ENCODE measurements at regions not wholly inside any gene's neighbourhood (a gene's known extent, or its start where the extent isn't known, plus 50 kb on each side); places are given as distances from the start of the nearest gene placed in this dataset.
"Not testable (repeated sequence)": the region's sequence is repeated elsewhere in the genome, so short reads cannot be mapped to it uniquely, and the experiment has no call there.

DNA sequence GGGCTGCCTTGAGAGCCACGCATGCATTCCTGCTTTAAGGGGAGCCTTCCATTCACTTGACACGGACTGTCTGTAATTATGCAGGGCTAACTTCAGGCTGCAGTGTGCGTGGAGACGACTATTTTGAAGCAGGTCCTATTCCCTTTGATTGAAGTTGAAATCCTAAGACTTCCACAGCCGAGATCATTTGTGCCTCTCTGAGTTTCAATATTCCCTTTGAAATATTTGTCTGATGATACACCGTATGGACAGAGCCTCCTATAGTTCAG, 585.2 kb downstream of the TTLL7 start:
- DNase-seq (ENCODE audit: low read depth in 4 of 4, low spot score in 3 of 4), result not testable (repeated sequence)

DNA sequence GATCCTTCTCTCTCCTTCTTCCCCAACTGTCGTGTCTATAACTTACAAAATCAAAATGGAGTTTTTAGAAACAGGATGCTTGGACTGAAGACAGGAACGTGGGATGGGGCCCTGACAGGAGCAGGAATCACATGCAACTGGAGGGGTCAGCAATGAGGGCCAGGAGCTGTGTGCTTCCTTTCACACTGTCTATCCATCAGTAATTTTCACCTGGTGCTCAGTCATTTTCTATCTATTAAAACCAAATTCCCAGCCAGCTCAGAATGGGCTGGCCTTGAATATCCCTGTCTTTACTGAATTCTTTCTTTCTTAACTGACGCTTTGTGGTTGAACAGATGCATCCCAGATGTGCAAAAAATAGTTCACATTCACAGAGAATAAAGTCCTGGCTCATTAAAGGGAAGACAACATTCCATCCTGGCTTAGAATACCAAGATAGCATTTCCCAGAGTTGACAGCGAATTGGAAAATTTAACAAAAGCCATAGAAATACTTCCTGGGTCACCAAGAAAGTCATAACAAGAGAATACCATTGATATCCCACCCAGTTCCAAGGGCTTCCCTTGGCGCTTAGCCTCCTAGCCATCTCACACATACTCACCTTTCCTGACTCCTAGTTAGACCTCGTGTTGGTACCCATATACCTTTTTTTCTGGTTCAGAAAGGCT, 588.1 kb downstream of the TTLL7 start:
- DNase-seq (ENCODE audit: low read depth in 4 of 4, low spot score in 3 of 4), result not testable (repeated sequence)

DNA sequence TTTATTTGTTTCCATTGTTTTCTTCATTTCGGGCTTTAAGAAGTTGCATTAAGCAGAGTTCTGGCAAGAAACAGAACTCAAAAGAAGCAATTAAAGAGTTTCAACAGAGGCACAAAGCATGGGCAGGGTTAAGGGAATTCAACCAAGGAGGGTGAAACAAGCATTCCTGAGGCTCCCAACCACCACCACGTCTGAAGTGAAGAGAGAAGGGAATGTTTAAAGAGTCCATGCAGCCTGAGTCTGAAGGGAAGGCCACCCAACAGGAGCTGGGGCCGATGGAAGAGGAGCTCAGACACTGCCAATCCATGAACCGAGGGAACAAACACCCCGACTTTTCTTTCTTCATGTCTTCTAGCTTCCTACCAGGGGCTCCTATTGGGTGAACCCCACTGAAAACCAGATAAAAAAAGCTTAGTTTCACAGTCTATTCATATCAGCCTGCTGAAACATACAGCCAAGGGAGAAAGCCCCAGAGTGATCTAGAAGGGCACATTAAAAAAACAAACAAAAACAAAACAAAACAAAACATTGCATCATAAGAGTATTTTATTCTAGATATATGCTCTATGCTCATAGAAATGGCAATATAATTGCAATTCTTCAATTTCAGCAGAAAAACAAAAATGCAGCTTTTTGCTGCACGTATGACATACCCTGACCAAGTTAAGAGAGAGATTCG, 592.1 kb downstream of the TTLL7 start:
- DNase-seq (ENCODE audit: low read depth in 4 of 4, low spot score in 3 of 4), result not testable (repeated sequence)

DNA sequence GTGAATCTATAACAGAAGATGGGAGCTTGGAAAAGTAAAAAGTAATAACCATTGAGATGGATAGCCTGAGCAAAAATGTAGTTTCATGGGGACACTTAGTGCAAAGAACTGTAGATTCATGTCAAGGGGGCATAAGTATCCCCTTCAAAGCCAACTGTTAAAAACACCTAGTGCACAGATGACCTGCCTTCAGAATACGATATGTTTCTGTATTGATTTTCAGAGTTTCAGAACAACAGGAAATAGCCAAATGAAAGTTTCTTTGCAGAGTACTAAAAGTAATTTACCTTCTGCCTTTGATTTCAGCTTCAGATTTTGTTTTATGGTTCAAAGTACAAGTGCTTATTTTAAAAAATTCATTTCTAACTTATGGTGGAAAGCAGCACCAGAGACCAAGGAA, 593.1 kb downstream of the TTLL7 start:
- DNase-seq (ENCODE audit: low read depth in 4 of 4, low spot score in 3 of 4), result not testable (repeated sequence)

DNA sequence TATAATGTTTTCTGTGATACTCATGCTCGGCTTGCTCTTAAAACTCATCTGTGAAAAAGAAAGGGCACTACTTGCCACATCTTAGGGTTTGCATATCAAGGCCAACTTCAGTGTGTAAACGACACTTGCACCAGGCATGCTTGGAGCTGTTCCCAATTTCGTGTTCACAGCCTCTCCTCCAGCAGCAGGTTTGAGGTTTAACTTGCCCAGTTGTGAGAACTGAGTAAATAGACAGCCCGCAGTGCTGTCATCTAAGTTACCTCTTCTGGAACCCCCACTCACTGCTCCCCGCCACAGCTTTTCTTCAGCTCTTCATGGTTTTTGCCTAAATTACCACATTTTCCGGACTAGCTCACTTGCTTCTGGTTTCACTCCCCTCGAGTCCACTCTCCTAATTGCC, 595.4 kb downstream of the TTLL7 start:
- DNase-seq (ENCODE audit: low read depth in 4 of 4, low spot score in 3 of 4), result not testable (repeated sequence)

DNA sequence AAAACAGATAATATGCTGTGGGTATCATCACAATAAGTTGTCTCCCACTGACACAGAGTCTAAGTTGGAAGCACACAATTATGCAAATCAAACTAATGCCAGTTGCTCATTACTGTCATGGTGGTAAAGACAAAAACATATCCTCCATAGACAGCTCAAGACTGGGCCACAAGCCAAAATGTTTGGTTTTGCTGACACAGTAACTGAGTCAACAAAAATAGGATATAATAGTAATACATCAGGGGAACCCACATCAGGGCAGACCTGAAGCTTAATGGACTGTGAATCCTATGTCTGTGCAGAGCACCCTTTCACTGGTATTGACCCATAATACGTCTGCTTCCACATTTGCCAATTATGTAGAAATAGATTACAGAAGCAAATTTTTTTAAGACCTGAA, 597.8 kb downstream of the TTLL7 start:
- not testable (repeated sequence) for DNase-seq (ENCODE audit: low read depth in 4 of 4, low spot score in 3 of 4)

DNA sequence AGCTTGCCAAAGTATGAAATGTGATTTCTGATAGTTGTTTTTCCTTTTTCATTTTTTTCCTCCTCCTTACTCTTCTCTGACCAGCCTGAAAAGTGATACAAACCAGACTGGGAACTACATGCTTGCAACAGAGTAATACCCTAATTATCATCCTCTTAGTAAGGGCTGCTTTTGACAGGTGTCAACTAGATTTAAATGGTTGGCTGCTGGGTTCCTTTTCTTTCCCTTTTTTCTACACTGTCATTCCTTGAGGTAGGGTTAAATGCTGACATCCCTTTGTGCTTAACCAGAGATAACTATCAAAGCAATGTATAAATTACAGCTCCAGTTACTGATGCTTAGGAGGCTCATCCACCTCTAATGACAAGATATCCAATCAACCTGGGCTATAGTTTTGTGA, 598.8 kb downstream of the TTLL7 start:
- DNase-seq (ENCODE audit: low read depth in 4 of 4, low spot score in 3 of 4), result not testable (repeated sequence)

DNA sequence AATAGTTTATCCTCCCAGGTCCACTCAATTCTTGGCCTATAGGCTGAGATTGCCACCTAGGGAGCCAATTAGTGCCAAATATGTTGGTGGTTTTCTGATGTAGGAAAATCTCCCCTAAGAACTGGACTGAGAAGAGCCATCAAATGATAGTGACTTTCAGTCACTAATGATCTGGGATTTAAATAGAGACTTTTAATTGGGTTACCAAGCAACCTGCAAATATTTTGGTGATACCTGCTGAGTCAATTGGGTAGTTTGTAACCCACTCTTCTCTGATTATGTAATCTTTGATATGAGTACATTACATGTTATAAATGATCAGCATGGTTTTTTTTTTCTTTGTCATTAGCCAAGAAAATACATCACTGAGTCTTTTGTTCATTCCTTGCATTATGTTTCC, 600.8 kb downstream of the TTLL7 start:
- not testable (repeated sequence) for DNase-seq (ENCODE audit: low read depth in 4 of 4, low spot score in 3 of 4)

DNA sequence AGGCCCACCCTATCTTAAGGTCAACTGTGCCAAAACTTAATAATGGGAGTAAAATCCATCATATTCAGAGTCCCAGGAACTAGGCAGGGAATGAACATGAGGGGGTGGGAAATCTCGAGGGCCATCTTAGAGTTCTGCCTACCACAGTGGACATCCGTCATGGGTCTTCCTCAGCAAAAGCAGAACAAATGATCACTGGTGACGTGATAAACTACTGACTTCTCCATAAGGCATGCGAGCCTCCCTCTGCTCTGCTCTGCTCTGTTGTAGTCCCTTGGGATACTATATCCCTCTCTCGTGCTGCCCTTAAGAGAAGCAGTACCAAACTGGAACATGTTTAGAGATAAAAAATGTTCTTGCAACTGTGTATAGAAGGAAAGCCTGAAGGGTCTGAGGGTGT, 603.8 kb downstream of the TTLL7 start:
- not testable (repeated sequence) for DNase-seq (ENCODE audit: low read depth in 4 of 4, low spot score in 3 of 4)

DNA sequence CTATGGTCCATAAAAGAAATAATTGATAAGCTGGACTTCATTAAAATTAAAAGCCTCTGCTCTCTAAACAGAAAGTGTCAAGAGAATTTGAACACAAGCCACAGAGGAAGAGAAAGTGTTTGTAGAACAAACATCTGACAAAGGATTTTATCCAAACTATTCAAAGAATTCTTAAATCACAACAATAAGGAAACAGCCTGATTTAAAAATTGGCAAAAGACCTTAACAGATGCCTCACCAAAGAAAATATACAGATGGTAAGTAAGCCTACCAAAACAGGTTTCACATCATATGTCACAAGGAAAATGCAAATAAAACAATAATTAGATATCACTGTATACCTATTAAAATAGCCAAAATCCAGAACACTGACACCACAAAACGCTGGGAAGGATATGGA, 612.0 kb downstream of the TTLL7 start:
- not testable (repeated sequence) for DNase-seq (ENCODE audit: low read depth in 4 of 4, low spot score in 3 of 4)

DNA sequence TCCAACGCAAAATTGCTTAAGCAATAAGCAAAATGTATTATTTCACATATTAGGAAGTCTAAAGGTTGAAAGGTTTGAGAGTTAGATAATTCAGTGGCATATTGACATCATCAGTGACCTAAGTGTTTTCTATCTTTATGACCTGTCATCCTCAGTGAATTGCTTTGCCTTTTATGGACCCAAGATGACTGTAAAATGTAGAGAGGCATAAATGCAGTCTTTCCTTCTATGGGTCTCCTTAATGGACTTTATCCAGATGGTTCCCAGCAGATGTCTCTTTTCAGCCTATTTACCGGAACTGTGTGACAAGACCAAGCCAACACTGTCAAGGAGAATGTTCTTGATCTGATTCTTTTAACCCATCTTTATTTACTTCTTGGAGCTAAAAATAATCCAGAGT, 615.8 kb downstream of the TTLL7 start:
- DNase-seq (ENCODE audit: low read depth in 4 of 4, low spot score in 3 of 4), result not testable (repeated sequence)

DNA sequence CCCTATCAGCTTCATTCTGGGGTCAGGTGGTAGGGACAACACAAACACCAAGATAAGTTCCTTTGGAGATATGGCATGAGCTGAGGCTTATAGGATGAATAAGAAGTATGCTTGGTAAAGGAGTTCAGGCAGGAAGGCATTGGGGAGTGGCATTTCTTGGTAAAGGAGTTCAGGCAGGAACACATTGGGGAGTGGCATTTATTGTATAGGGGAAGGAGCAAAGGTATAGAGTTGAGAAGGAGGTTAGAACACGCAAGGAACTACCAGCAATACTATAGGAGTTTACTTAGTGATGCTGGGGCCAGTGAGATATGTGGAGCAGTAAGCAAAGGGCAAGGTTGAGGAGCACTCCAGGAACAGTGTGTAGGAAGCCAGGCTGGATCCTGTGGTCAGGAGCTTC, 625.9 kb downstream of the TTLL7 start:
- not testable (repeated sequence) for DNase-seq (ENCODE audit: low read depth in 4 of 4, low spot score in 3 of 4)

DNA sequence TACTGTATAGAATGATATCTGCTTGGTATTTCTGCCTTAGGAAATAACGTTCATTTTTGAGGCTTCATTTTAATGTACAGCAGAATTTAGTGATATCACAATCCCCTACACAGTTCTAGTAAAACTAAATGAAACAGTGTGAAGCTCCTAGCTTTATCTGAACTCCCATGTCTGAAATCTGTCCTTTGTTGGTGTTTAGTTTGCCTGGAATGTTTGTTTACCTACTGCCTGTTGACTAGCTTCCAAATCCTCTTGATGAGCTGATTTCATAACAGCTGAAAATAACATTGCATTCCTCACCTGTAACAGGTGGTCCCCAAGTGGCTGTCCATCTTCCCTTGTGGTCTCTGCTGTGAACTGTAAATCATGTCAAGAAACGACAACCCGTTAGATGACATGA, 629.1 kb downstream of the TTLL7 start:
- not testable (repeated sequence) for DNase-seq (ENCODE audit: low read depth in 4 of 4, low spot score in 3 of 4)

DNA sequence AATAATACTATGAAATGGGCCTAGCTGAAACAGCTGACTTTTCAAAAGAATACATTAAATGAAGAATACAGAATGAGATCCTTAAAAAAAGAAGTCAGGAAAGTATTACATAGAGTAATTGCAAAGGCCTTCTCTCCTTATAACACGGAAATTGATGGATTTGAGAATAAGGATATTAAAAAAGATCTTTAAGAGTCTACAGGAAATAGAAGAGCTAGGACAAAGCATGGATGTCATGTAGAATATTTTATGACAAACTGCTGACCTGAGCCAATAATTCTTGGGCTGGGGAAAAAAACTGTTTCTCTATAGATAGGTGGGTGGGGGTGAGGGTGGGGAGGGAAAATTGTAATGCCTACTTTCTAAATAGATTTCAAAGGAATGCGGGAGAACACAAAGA, 633.6 kb downstream of the TTLL7 start:
- DNase-seq (ENCODE audit: low read depth in 4 of 4, low spot score in 3 of 4), result not testable (repeated sequence)

DNA sequence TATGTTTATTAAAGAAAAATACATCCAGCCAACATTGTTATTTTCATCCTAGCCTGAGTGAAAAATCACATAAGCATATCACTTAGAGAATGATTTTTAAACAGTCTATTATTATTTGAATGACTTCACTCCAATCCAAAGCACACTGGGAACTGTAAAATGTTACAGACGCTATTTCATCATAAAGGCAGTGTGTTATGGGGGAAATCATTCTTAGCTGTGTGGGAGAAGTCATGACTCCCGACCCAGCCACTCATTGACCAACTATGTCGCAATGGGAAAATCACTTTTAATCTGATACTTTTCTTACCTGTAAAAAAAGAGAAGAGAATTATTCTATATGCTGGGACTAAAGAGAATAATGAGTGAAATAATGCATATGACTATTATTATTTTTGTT, 653.6 kb downstream of the TTLL7 start:
- not testable (repeated sequence) for DNase-seq (ENCODE audit: low read depth in 4 of 4, low spot score in 3 of 4)

DNA sequence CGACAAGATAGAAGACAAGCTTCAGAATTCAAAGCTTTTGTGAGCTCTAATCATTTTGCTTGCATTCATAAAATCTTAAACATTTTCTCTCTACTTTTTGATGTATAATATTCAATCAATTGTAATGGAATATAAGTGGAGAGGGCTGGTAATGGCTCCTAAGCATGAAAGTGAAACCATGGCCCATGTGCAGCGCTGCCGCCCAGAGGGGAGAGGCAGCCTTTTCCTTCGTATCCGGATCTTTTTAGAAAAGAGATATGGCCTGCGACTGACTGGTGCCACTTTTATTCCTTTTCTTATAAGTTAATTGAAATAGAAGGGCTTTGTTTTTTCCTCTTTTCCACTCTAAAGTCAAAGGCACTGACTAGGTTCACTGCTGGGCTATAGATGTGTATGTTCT, 655.2 kb downstream of the TTLL7 start:
- not testable (repeated sequence) for DNase-seq (ENCODE audit: low read depth in 4 of 4, low spot score in 3 of 4)

DNA sequence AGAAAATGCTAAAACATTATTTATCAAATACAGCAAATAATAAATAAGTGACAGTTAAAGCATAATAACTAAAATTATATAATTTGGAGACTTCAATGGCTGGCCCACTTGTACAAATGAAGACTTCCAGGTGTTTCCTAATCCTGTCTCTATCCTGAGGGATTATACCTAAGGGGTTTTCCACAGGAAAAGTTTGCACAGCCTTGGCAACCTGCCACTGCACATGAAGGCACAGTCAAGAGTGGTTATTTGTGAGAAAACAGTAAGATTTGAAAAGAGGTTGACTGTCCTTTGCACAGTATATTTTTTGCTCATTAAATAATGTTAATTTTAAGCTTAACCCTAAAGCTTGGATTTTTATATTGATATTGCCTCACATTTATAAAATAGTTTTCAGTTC, 655.9 kb downstream of the TTLL7 start:
- not testable (repeated sequence) for DNase-seq (ENCODE audit: low read depth in 4 of 4, low spot score in 3 of 4)

DNA sequence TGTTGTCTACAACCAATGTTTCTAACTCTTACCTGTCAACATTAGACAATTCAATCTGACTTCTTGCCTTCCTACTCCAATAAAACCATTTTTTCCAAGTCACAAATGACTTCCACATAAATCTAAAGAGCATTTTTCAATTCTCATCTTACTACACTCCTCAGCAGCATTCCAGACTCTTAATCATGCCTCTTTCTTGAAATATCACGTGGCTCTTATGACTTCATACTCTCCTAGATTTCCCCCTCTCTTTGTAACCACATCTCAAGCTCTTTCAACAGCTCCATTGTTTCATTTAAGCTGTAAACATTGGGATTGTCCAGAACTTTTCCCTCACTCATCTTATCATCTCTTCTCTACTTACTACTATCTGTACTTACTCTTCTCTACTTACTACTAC, 666.6 kb downstream of the TTLL7 start:
- DNase-seq (ENCODE audit: low read depth in 4 of 4, low spot score in 3 of 4), result not testable (repeated sequence)

DNA sequence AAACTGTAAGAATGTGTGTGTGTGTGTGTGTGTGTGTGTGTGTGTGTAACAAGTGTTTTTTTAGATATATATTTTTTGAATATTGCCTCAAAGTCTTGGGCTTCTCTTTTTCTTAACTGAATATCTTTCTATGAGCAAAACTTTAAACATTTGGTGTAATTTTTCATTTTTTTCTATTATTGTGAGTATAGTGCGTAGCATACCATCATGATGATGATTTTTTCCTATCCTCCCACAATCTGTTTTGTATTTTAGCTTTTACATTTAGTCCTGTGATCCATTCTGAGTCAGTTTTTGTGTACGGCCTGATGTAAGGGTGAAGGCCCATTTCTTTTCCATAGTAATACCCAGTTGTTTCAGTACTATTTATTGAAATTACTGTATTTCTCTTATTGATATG, 680.6 kb downstream of the TTLL7 start:
- no peak for DNase-seq (ENCODE audit: low read depth in 4 of 4, low spot score in 3 of 4)

DNA sequence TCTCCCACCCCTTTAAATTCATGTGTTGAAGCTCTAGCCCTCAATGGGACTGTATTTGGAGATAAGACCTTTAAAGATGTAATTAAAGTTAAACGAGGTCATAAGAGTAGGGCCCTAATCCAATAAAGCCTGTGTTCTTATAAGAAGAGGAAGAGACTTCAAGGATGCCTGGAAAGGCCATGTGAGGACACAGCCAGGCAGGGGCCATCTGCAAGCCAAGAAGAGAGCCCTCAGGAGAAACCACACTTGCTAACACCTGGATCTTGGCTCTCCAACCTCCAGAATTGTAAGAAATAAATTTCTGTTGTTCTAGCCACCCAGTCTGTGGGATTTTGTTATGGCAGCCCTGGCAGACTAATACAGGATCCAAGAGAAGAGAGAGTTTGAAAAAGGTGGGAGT, 683.5 kb downstream of the TTLL7 start:
- not testable (repeated sequence) for DNase-seq (ENCODE audit: low read depth in 4 of 4, low spot score in 3 of 4)

DNA sequence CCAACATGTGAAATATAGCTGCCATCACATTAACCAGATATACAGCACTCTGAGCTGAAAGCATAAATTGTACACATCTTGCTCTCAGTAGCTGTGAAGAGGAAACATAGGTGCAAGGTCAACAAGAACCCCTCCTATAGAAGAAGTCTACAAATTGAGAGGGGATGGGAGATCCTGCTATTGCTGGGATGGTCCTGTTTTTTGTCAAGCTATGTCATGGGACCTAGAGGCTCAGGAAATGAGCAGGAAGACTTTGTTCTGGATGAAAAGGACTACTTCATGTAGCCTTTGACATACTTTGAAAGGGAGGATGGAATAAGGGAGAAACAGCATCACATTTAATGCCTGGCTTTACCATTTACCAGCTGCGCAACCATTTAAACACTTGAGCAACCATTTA, 688.8 kb downstream of the TTLL7 start:
- not testable (repeated sequence) for DNase-seq (ENCODE audit: low read depth in 4 of 4, low spot score in 3 of 4)

DNA sequence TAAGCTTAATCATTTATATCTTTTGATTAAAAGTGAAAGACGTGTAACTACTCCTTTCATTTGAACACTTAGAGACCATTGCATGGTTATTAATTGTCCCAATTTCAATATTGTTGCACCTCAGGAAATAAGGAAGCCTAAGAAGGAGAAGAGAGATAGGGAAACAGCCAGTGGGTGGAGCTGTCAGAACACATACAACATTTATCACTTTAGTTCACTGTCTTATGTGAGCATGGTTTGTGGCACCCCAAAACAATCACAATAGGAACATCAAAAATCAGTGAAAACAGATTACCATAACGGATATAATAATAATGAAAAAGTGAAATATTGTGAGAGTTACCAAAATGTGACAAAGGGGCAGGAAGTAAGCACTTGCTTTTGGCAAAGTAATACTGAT, 689.9 kb downstream of the TTLL7 start:
- DNase-seq (ENCODE audit: low read depth in 4 of 4, low spot score in 3 of 4), result not testable (repeated sequence)

DNA sequence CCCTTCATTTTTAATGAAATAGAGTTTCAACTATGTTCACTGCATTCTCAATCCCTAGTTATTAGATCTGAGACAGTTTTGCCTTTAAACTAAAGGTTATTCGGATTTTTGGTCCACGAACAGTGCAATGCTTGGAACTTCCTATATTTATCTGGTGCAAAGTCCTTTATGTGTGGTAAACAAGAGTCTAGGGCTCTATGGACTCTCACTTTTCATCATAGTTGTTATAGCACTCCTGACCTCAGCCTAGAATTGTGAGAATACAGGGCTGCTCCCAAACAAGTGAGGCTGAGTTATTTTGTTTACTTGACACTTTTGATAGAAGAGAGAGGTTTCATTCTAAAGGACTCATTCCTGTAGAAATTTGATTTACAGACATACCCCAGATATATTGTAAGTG, 692.1 kb downstream of the TTLL7 start:
- DNase-seq (ENCODE audit: low read depth in 4 of 4, low spot score in 3 of 4), result not testable (repeated sequence)
